Chondrocyte (in vitro differentiated cells): ENCODE measurements at regions not wholly inside any gene's neighbourhood (a gene's known extent, or its start where the extent isn't known, plus 50 kb on each side); places are given as distances from the start of the nearest gene placed in this dataset.

Experiments used
- DNase-seq: peaks from one replicate; pipeline ENCODE4 v3.0.0; 2021; ENCODE audit warnings: mixed read lengths, low spot score
- H3K27ac Mint-ChIP-seq: one replicate; pipeline ENCODE4 v1.8.0; 2021; ENCODE audit warnings: mild to moderate bottlenecking, moderate library complexity, mixed read lengths; ENCODE audit not compliant: unreplicated experiment
- H3K27me3 Mint-ChIP-seq: 2 replicates; pipeline ENCODE4 v1.8.0; 2021; ENCODE audit warnings: low read depth, mixed read lengths
- H3K36me3 Mint-ChIP-seq: 2 replicates; pipeline ENCODE4 v1.8.0; 2021; ENCODE audit warnings: low read depth, mixed read lengths
- H3K4me1 Mint-ChIP-seq: 2 replicates; pipeline ENCODE4 v1.8.0; 2021; ENCODE audit warnings: low read depth, mild to moderate bottlenecking, mixed read lengths
- H3K4me3 Mint-ChIP-seq: one replicate; pipeline ENCODE4 v1.8.0; 2021; ENCODE audit warnings: mild to moderate bottlenecking, moderate library complexity, mixed read lengths; ENCODE audit not compliant: unreplicated experiment
- H3K9me3 Mint-ChIP-seq: 2 replicates; pipeline ENCODE4 v1.8.0; 2021; ENCODE audit warnings: low read depth, mixed read lengths
- CTCF ChIP-seq: fragments of 200-600 bp; sonication (generic); IDR thresholded peaks from 2 replicates; pipeline ENCODE4 v1.5.0; 2021; ENCODE audit warnings: antibody characterized with exemption, mild to moderate bottlenecking, moderate library complexity

- H3K4me3 Mint-ChIP-seq: no peak overlapping the region
- H3K9me3 Mint-ChIP-seq: no peaks in the 10 kb centered on the region
- H3K27me3 Mint-ChIP-seq: peaks cover 38% of the 10 kb centered on the region
- TF ChIP-seq CTCF: no peak
- no peaks in the 10 kb centered on the region for H3K4me1 Mint-ChIP-seq
- DNase-seq: peak; percentile 30
- no peak overlapping the region for H3K27ac Mint-ChIP-seq
- no peaks in the 10 kb centered on the region for H3K36me3 Mint-ChIP-seq
Observed at GRCh38 chr16:49923411-49923810, 67.5 kb upstream of the ZNF423 start.

GRCh38 chr16:49924078-49924477 is 68.2 kb upstream of the ZNF423 start:
- no peak for TF ChIP-seq CTCF
- H3K4me3 Mint-ChIP-seq: no peak overlapping the region
- no peaks in the 10 kb centered on the region for H3K36me3 Mint-ChIP-seq
- no peak for DNase-seq
- H3K27me3 Mint-ChIP-seq: peaks cover 39% of the 10 kb centered on the region
- H3K4me1 Mint-ChIP-seq: no peaks in the 10 kb centered on the region
- no peak overlapping the region for H3K27ac Mint-ChIP-seq
- H3K9me3 Mint-ChIP-seq: no peaks in the 10 kb centered on the region

GRCh38 chr16:49926941-49927340 is 71.0 kb upstream of the ZNF423 start:
- no peak for TF ChIP-seq CTCF
- H3K4me1 Mint-ChIP-seq: peaks cover 1% of the 10 kb centered on the region
- peaks cover 38% of the 10 kb centered on the region for H3K27me3 Mint-ChIP-seq
- H3K27ac Mint-ChIP-seq: no peak overlapping the region
- H3K36me3 Mint-ChIP-seq: no peaks in the 10 kb centered on the region
- DNase-seq: no peak
- no peak overlapping the region for H3K4me3 Mint-ChIP-seq
- H3K9me3 Mint-ChIP-seq: no peaks in the 10 kb centered on the region

GRCh38 chr16:49928176-49929041 is 72.5 kb upstream of the ZNF423 start:
- Mint-ChIP-seq H3K27ac (no peak overlapping the region), H3K36me3 (no peaks in the 10 kb centered on the region), H3K27me3 (peaks cover 28% of the 10 kb centered on the region), H3K9me3 (no peaks in the 10 kb centered on the region), H3K4me1 (peaks cover 15% of the 10 kb centered on the region), H3K4me3 (no peak overlapping the region)
- no peak for TF ChIP-seq CTCF
- DNase-seq: peak; percentile 53

- Mint-ChIP-seq H3K36me3 (no peaks in the 10 kb centered on the region), H3K4me1 (peaks cover 15% of the 10 kb centered on the region), H3K9me3 (no peaks in the 10 kb centered on the region), H3K27ac (no peak overlapping the region), H3K4me3 (no peak overlapping the region), H3K27me3 (peaks cover 18% of the 10 kb centered on the region)
- peak; percentile 25 for DNase-seq
- no peak for TF ChIP-seq CTCF
Observed at GRCh38 chr16:49929626-49930025, 73.7 kb upstream of the ZNF423 start.
